ENCODE measurements at regions not wholly inside any gene's neighbourhood (a gene's known extent, or its start where the extent isn't known, plus 50 kb on each side); places are given as distances from the start of the nearest gene placed in this dataset.

- no peak for TF ChIP-seq MAX (IDR thresholded peaks at IDR 0.05; ENCODE audit: insufficient read depth, insufficient read length)
- TF ChIP-seq CTCF (IDR thresholded peaks at IDR 0.05; ENCODE audit: extremely low read depth in 1 of 2, insufficient read depth in 1 of 2, low read depth in 1 of 2, low read length in 2 of 2): no peak
- no peak for TF ChIP-seq GATA2 (IDR thresholded peaks at IDR 0.05; ENCODE audit: insufficient read depth, insufficient read length, low read depth, low read length)
- TF ChIP-seq POLR2A (IDR thresholded peaks at IDR 0.05; ENCODE audit: low read depth, low read length): no peak
- TF ChIP-seq EZH2 (IDR thresholded peaks at IDR 0.05; ENCODE audit: borderline replicate concordance, low read depth, low read length, severe bottlenecking): no peak
Observed at GRCh38 chr6:22966691-22967422, 397.5 kb downstream of the HDGFL1 start.
